A549 (cell line): ENCODE measurements at regions not wholly inside any gene's neighbourhood (a gene's known extent, or its start where the extent isn't known, plus 50 kb on each side); places are given as distances from the start of the nearest gene placed in this dataset.

Experiments
- ATAC-seq, 2 experiments: fragments of 200-7000 bp in 1 of 2; fragments of >200 bp in 1 of 2; cut with Nextera tagmentation in 1 of 2; cut with Tn5 transposase in 1 of 2; 3 replicates each; pipeline versions ENCODE4 v1.8.0 to v1.9.1; 2018 to 2020; ENCODE audit warnings: mild to moderate bottlenecking in 1 of 2, moderate library complexity in 1 of 2
- CTCF ChIA-PET: fragments of 300-600 bp; sonication (Branson Sonifier 250); formaldehyde crosslinking; extraction: SDS; loops from one replicate; lab custom pipeline; 2021; ENCODE audit warnings: antibody characterized with exemption, inconsistent platforms; lab: Yijun Ruan, JAX
- POLR2A ChIA-PET: fragments of 350-600 bp; formaldehyde crosslinking; extraction: SDS; loops from one replicate; lab custom pipeline; 2021; ENCODE audit warnings: antibody characterized with exemption, inconsistent platforms; lab: Yijun Ruan, JAX
- DNase-seq, 2 experiments: peaks; one replicate each; pipeline versions ENCODE4 v3.0.0 to v3.0.0-alpha.2; 2011 to 2016; ENCODE audit warnings: low read depth in 1 of 2, low spot score in 1 of 2
- FAIRE-seq: peaks from 2 replicates; lab custom pipeline; 2011; peaks lifted over from hg19 to GRCh38; lab: Jason Lieb, UNC
- H3K27ac ChIP-seq, 2 experiments: fragments of >200 bp; sonication (Bioruptor Twin); formaldehyde crosslinking; 3 replicates each; pipeline ENCODE4 v1.5.1; 2016 to 2017
- H3K4me1 ChIP-seq: fragments of >200 bp; sonication (Bioruptor Twin); formaldehyde crosslinking; 3 replicates; pipeline ENCODE4 v1.6.1; 2016
- H3K4me2 ChIP-seq: fragments of >200 bp; sonication (Bioruptor Twin); formaldehyde crosslinking; 3 replicates; pipeline ENCODE4 v1.6.1; 2016
- H3K4me3 ChIP-seq: fragments of >200 bp; sonication (Bioruptor Twin); formaldehyde crosslinking; 3 replicates; pipeline ENCODE4 v1.5.1; 2016
- H3K9me3 ChIP-seq: fragments of >200 bp; sonication (Bioruptor Twin); formaldehyde crosslinking; 3 replicates; pipeline ENCODE4 v1.6.1; 2016
- BHLHE40 ChIP-seq: IDR thresholded peaks from 2 replicates; pipeline ENCODE4 v1.6.1; 2012; ENCODE audit warnings: low read depth, low read length, inconsistent platforms
- CEBPB ChIP-seq, 2 experiments: fragments of >200 bp in 1 of 2; sonication (Bioruptor Twin) in 1 of 2; formaldehyde crosslinking in 1 of 2; IDR thresholded peaks; 2 replicates each; pipeline ENCODE4 v1.6.1; 2012 to 2016
- E2F6 ChIP-seq: IDR thresholded peaks from 2 replicates; pipeline ENCODE4 v1.6.1; 2012; ENCODE audit warnings: low read depth, borderline replicate concordance
- HES2 ChIP-seq: fragments of >200 bp; sonication (Bioruptor Twin); formaldehyde crosslinking; IDR thresholded peaks from 2 replicates; pipeline ENCODE4 v1.6.1; 2016
- HEYL ChIP-seq: fragments of 250-450 bp; sonication (Bioruptor Pico); IDR thresholded peaks from 2 replicates; pipeline ENCODE4 v1.8.0; 2021; ENCODE audit warnings: mild to moderate bottlenecking, moderate library complexity
- KDM1A ChIP-seq: fragments of 200-600 bp; sonication (generic); IDR thresholded peaks from 2 replicates; pipeline ENCODE4 v1.6.1; 2016; ENCODE audit warnings: low read depth, mild to moderate bottlenecking
- KDM5A ChIP-seq: fragments of 200-600 bp; sonication (generic); IDR thresholded peaks from 2 replicates; pipeline ENCODE4 v1.6.1; 2016; ENCODE audit warnings: antibody characterized with exemption, mild to moderate bottlenecking
- MAZ ChIP-seq: fragments of 150-350 bp; IDR thresholded peaks from 2 replicates; pipeline ENCODE4 v1.6.1; 2014; ENCODE audit warnings: antibody characterized with exemption, low read depth, low read length, borderline replicate concordance
- NPAS2 ChIP-seq: fragments of 250-450 bp; sonication (Bioruptor Pico); IDR thresholded peaks from 2 replicates; pipeline ENCODE4 v1.8.0; 2022; ENCODE audit warnings: mild to moderate bottlenecking, moderate library complexity, borderline replicate concordance
- PBX3 ChIP-seq: IDR thresholded peaks from 2 replicates; pipeline ENCODE4 v1.6.1; 2012
- PHF8 ChIP-seq: fragments of 200-600 bp; sonication (generic); IDR thresholded peaks from 2 replicates; pipeline ENCODE4 v1.6.1; 2016; ENCODE audit warnings: low read depth, mild to moderate bottlenecking, antibody characterized with exemption, moderate library complexity, borderline replicate concordance
- POLR2A ChIP-seq: IDR thresholded peaks from 2 replicates; pipeline ENCODE4 v1.6.1; 2012; ENCODE audit warnings: mild to moderate bottlenecking, low read length
- REST ChIP-seq: fragments of 200-600 bp; sonication (generic); IDR thresholded peaks from 2 replicates; pipeline ENCODE4 v1.6.1; 2016; ENCODE audit warnings: antibody characterized with exemption, mild to moderate bottlenecking, moderate library complexity
- RFX5 ChIP-seq: fragments of 450-650 bp; IDR thresholded peaks from 2 replicates; pipeline ENCODE4 v1.7.1; 2014; ENCODE audit warnings: antibody characterized with exemption, mild to moderate bottlenecking, moderate library complexity
- RNF2 ChIP-seq: fragments of 200-600 bp; sonication (generic); IDR thresholded peaks from 2 replicates; pipeline ENCODE4 v1.6.1; 2016; ENCODE audit warnings: low read depth, mild to moderate bottlenecking, antibody characterized with exemption, moderate library complexity, borderline replicate concordance
- SREBF2 ChIP-seq: fragments of 450-650 bp; IDR thresholded peaks from 2 replicates; pipeline ENCODE4 v1.6.1; 2014; ENCODE audit warnings: mild to moderate bottlenecking, moderate library complexity
- TP53 ChIP-seq: fragments of 250-450 bp; sonication (Bioruptor Pico); IDR thresholded peaks from 2 replicates; pipeline ENCODE4 v1.5.0; 2021; ENCODE audit warnings: mild to moderate bottlenecking, moderate library complexity
- ZC3H11A ChIP-seq: fragments of 450-650 bp; IDR thresholded peaks from 2 replicates; pipeline ENCODE4 v1.6.1; 2014; ENCODE audit warnings: antibody characterized with exemption, mild to moderate bottlenecking
- ZNF302 ChIP-seq: fragments of 250-450 bp; sonication (Bioruptor Pico); IDR thresholded peaks from 2 replicates; pipeline ENCODE4 v1.9.0; 2021; ENCODE audit warnings: inconsistent platforms, mild to moderate bottlenecking, moderate library complexity
- WGBS: methylation state at CpG from one replicate; pipeline ENCODE4 v1.1.6; 2017; ENCODE audit errors: missing lambda C conversion rate; 5-methylcytosine and 5-hydroxymethylcytosine counted together
- TF ChIP-seq, protein P1 (sequence below): fragments of 450-650 bp; IDR thresholded peaks from 2 replicates; pipeline ENCODE4 v1.6.1; 2014; ENCODE audit warnings: antibody characterized with exemption

GRCh38 chr1:83017276-83017675 lies 981.7 kb downstream of the TTLL7 start:
- ATAC-seq (no peak), FAIRE-seq (no peak), DNase-seq (no peak)
- 0% methylated on average over 1 of the region's 1 CpG for WGBS
- Histone ChIP-seq H3K27ac (no peak overlapping the region), H3K4me3 (no peak overlapping the region), H3K4me2 (no peak overlapping the region), H3K4me1 (no peaks in the 10 kb centered on the region), H3K9me3 (no peaks in the 10 kb centered on the region)
- TF ChIP-seq, protein P1, sequence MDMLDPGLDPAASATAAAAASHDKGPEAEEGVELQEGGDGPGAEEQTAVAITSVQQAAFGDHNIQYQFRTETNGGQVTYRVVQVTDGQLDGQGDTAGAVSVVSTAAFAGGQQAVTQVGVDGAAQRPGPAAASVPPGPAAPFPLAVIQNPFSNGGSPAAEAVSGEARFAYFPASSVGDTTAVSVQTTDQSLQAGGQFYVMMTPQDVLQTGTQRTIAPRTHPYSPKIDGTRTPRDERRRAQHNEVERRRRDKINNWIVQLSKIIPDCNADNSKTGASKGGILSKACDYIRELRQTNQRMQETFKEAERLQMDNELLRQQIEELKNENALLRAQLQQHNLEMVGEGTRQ: no peak
- no peak for TF ChIP-seq KDM5A
- TF ChIP-seq ZNF302 (CRISPR knock-in tag): no peak
- no peak for TF ChIP-seq CEBPB (IDR thresholded peaks at IDR 0.05)
- no peak for TF ChIP-seq RFX5
- no peak for TF ChIP-seq HEYL
- TF ChIP-seq BHLHE40: no peak
- POLR2A ChIA-PET: no interaction called here
- CTCF ChIA-PET: no interaction called here

- no peak for ATAC-seq
- CTCF ChIA-PET: no interaction called here
Observed at GRCh38 chr1:83016354-83016849, 982.5 kb downstream of the TTLL7 start.

More at GRCh38 chr1:83016354-83016849, 982.5 kb downstream of the TTLL7 start:
- no peak for FAIRE-seq
- Histone ChIP-seq H3K4me2 (no peak overlapping the region), H3K4me3 (no peak overlapping the region), H3K9me3 (no peaks in the 10 kb centered on the region), H3K4me1 (no peaks in the 10 kb centered on the region), H3K27ac (no peak overlapping the region)
- DNase-seq: no peak
- TF ChIP-seq, protein P1: no peak
- no peak for TF ChIP-seq HES2
- no peak for TF ChIP-seq POLR2A
- no peak for TF ChIP-seq E2F6
- no peak for TF ChIP-seq KDM1A
- TF ChIP-seq TP53: no peak
- no peak for TF ChIP-seq RNF2
- TF ChIP-seq PHF8: no peak
- TF ChIP-seq MAZ: no peak
- TF ChIP-seq ZC3H11A: no peak
- no peak for TF ChIP-seq REST
- no peak for TF ChIP-seq PBX3
- no peak for TF ChIP-seq SREBF2
- TF ChIP-seq NPAS2 (CRISPR knock-in tag): no peak
- POLR2A ChIA-PET: no interaction called here
- WGBS: 0% methylated on average over 1 of the region's 1 CpG
